GM18498 (cell line): ENCODE measurements at regions not wholly inside any gene's neighbourhood (a gene's known extent, or its start where the extent isn't known, plus 50 kb on each side); places are given as distances from the start of the nearest gene placed in this dataset.

Source experiments
- ATAC-seq: cut with Tn5 transposase; IDR thresholded peaks from one replicate; pipeline ENCODE4 v1.9.1; 2021; ENCODE audit warnings: mild to moderate bottlenecking, moderate library complexity; ENCODE audit not compliant: unreplicated experiment

- no peak for ATAC-seq
Observed at GRCh38 chr1:216827251-216827650, 104.0 kb upstream of the ESRRG start.

- ATAC-seq, result no peak
Observed at GRCh38 chr1:216826646-216827045, 103.4 kb upstream of the ESRRG start.

- no peak for ATAC-seq
Observed at GRCh38 chr1:216826214-216826613, 103.0 kb upstream of the ESRRG start.

GRCh38 chr1:216825557-216825956 lies 102.3 kb upstream of the ESRRG start:
- ATAC-seq, result no peak

- no peak for ATAC-seq
Observed at GRCh38 chr1:216824511-216824910, 101.3 kb upstream of the ESRRG start.

GRCh38 chr1:216823731-216824130 lies 100.5 kb upstream of the ESRRG start:
- ATAC-seq, result no peak

- ATAC-seq, result no peak
Observed at GRCh38 chr1:216822480-216822879, 99.3 kb upstream of the ESRRG start.

GRCh38 chr1:216820345-216820744 lies 97.1 kb upstream of the ESRRG start:
- ATAC-seq, result no peak

GRCh38 chr1:216818284-216818683 lies 95.1 kb upstream of the ESRRG start:
- no peak for ATAC-seq

GRCh38 chr1:216815260-216816131 lies 92.3 kb upstream of the ESRRG start:
- ATAC-seq, result no peak

GRCh38 chr1:216814576-216815259 lies 91.5 kb upstream of the ESRRG start:
- no peak for ATAC-seq

- no peak for ATAC-seq
Observed at GRCh38 chr1:216812966-216813365, 89.7 kb upstream of the ESRRG start.

GRCh38 chr1:216809649-216810048 lies 86.4 kb upstream of the ESRRG start:
- ATAC-seq, result no peak

- no peak for ATAC-seq
Observed at GRCh38 chr1:216807696-216808095, 84.5 kb upstream of the ESRRG start.

GRCh38 chr1:216805953-216806352 lies 82.7 kb upstream of the ESRRG start:
- no peak for ATAC-seq

- ATAC-seq, result no peak
Observed at GRCh38 chr1:216805233-216805632, 82.0 kb upstream of the ESRRG start.

- ATAC-seq, result no peak
Observed at GRCh38 chr1:216804111-216804510, 80.9 kb upstream of the ESRRG start.

GRCh38 chr1:216794586-216794985 lies 71.4 kb upstream of the ESRRG start:
- ATAC-seq, result no peak

- no peak for ATAC-seq
Observed at GRCh38 chr1:216793973-216794372, 70.7 kb upstream of the ESRRG start.

GRCh38 chr1:216793303-216793702 lies 70.1 kb upstream of the ESRRG start:
- ATAC-seq, result no peak

- ATAC-seq, result no peak
Observed at GRCh38 chr1:216788671-216789070, 65.4 kb upstream of the ESRRG start.

- ATAC-seq, result no peak
Observed at GRCh38 chr1:216785737-216786136, 62.5 kb upstream of the ESRRG start.
